IPS-NIHi11 (cell line): ENCODE measurements at regions not wholly inside any gene's neighbourhood (a gene's known extent, or its start where the extent isn't known, plus 50 kb on each side); places are given as distances from the start of the nearest gene placed in this dataset.

Source experiments
- DNase-seq: peaks from one replicate; pipeline ENCODE4 v3.0.0; 2012; ENCODE audit warnings: mixed read lengths, low spot score

DNA sequence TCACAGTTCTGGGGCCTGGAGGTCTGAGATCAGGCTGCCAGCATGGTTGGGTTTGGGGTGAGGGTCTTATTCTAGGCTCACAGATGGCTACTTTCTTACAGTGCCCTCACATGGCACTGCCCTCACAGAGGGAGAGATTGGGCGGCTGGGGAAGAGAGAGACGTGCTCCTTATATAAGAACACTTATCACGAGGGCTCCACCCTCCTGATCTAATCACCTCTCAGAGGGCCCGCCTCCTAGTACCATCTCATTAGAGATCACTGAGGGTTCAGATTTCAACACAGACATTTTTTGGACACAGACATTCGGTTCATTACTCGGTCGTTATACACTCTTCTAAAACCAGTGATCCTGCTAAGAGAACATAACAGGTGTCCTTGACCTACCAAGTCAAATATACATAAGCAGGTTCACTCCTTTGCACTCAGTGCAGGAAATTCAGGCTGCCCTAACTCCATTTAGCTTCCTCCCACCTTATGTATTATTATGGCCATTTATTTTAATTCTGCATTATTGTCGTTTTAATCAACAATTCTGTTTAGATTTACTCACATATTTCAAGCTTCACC lies 121.7 kb downstream of the ICE1 start:
- no peak for DNase-seq

DNA sequence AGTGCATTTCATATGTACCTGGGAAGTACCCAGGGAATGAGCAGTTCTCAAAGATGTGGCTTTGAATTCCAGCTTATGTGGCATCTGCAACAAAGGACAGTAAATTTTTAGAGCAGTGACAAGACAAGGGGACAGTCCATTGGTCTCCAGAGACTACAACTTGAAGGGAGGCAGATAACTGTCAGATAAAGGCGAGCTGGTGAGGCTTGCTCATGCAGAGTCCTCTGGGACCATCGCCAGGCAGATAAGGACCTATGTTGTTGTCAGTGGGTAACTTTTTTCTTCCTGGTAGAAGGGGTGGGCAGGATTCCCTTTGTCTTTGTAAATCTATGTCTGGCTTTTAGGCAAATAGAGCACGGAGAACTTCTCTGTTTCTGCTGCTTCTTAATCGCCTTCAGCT lies 120.2 kb downstream of the ICE1 start:
- no peak for DNase-seq

DNA sequence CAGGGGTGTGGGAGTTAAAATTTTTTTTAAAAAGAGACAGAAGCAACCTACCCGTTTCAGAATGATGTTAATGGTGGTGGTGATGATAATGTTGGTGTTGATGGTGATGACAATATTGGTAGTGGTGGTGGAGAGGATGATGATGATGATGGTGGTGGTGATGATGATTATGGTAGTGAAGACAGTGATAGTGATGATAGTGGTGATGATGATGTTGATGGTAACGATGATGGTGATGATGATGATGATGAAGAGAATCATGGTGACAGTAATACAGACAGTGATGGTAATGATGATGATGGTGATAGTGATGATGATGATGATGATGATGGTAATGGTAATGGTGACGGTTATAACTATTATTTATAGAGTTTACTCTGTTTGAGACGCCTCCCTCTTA lies 117.6 kb downstream of the ICE1 start:
- no peak for DNase-seq
